IMR-90 (cell line): ENCODE measurements at regions not wholly inside any gene's neighbourhood (a gene's known extent, or its start where the extent isn't known, plus 50 kb on each side); places are given as distances from the start of the nearest gene placed in this dataset.

Experiments used
- CEBPB ChIP-seq: IDR thresholded peaks from 2 replicates; pipeline ENCODE4 v1.6.1; 2012; ENCODE audit warnings: low read depth, low read length, improper control_type of control experiment
- CTCF ChIP-seq: conservative IDR thresholded peaks from 2 replicates; pipeline ENCODE4 v1.5.1; 2012; ENCODE audit warnings: mild to moderate bottlenecking, low read depth, low read length, improper control_type of control experiment
- FOS ChIP-seq: fragments of 150-350 bp; IDR thresholded peaks from 2 replicates; pipeline ENCODE4 v1.6.1; 2016; ENCODE audit warnings: low read depth, low read length
- POLR2A ChIP-seq: IDR thresholded peaks from 2 replicates; pipeline ENCODE4 v1.6.1; 2012; ENCODE audit warnings: mild to moderate bottlenecking, low read depth, low read length
- RAD21 ChIP-seq: IDR thresholded peaks from 2 replicates; pipeline ENCODE4 v1.6.1; 2012; ENCODE audit warnings: low read length, improper control_type of control experiment
- RCOR1 ChIP-seq: IDR thresholded peaks from 2 replicates; pipeline ENCODE4 v1.6.1; 2012; ENCODE audit warnings: mild to moderate bottlenecking, low read length, improper control_type of control experiment; ENCODE audit not compliant: insufficient replicate concordance
- RFX5 ChIP-seq: IDR thresholded peaks from 2 replicates; pipeline ENCODE4 v1.8.0; 2012; ENCODE audit warnings: low read depth, mild to moderate bottlenecking, low read length, moderate library complexity
- SMC3 ChIP-seq: fragments of 150-350 bp; IDR thresholded peaks from 2 replicates; pipeline ENCODE4 v1.6.1; 2016; ENCODE audit warnings: low read depth, mild to moderate bottlenecking, antibody characterized with exemption, low read length, moderate library complexity

GRCh38 chr1:5526385-5526750 lies 465.9 kb downstream of the NPHP4 start:
- TF ChIP-seq POLR2A (no peak), CTCF (no peak), RAD21 (no peak), RCOR1 (no peak), RFX5 (no peak), SMC3 (no peak), FOS (no peak), CEBPB (no peak)
